ENCODE measurements at regions not wholly inside any gene's neighbourhood (a gene's known extent, or its start where the extent isn't known, plus 50 kb on each side); places are given as distances from the start of the nearest gene placed in this dataset.
A peak's percentile ranks its signal among the peaks of the same experiment; 100 is the strongest.

GRCh38 chrX:146424422-146424821, 385.1 kb upstream of the CXorf51B start:
- H3K9me3 ChIP-seq (replicated peaks; ENCODE audit: control insufficient read depth, insufficient read depth, low read depth, low read length): no peaks in the 10 kb centered on the region
- no TSS peak for BruUV-seq (replicated peaks)

GRCh38 chrX:146433771-146434170, 375.8 kb upstream of the CXorf51B start:
- ATAC-seq: no peak
- no peaks in the 10 kb centered on the region for H3K36me3 ChIP-seq (ENCODE audit: control insufficient read depth, insufficient read depth, low read length)
- ChIA-PET CTCF (ENCODE audit: low intra/inter-chr PET ratio) (no interaction called here), POLR2A (no interaction called here)
- H3K79me2 ChIP-seq (ENCODE audit: control insufficient read depth, insufficient read depth, low read length): no peaks in the 10 kb centered on the region
- H3K4me3 ChIP-seq: no peak overlapping the region
- H3K9me3 ChIP-seq (replicated peaks; ENCODE audit: control insufficient read depth, insufficient read depth, low read depth, low read length): no peaks in the 10 kb centered on the region
- BruUV-seq (replicated peaks): no TSS peak
- H3K9me1 ChIP-seq (ENCODE audit: control insufficient read depth, insufficient read depth, low read length): no peaks in the 10 kb centered on the region
- no peak overlapping the region for H2AFZ ChIP-seq (ENCODE audit: low read depth, low read length)
- in situ Hi-C loops (cut with MboI) (no loop called here), intact Hi-C loops (cut with micrococcal nuclease) (no loop called here)
- no peak overlapping the region for H3K4me2 ChIP-seq (ENCODE audit: insufficient read depth, low read length)
- FAIRE-seq: no peak
- H4K20me1 ChIP-seq (replicated peaks; ENCODE audit: control insufficient read depth, insufficient read depth, low read length): no peaks in the 10 kb centered on the region
- DNase-seq (ENCODE audit: extremely low read depth in 1 of 4, low spot score in 3 of 4): no peak
- H3K27me3 ChIP-seq (ENCODE audit: control insufficient read depth in 2 of 2, insufficient read depth in 2 of 2, low read length in 2 of 2): no peaks in the 10 kb centered on the region
- H3K4me1 ChIP-seq (replicated peaks in 1 of 2; ENCODE audit: control insufficient read depth in 2 of 2, insufficient read depth in 2 of 2, low read length in 2 of 2): no peaks in the 10 kb centered on the region
- H3K9ac ChIP-seq (ENCODE audit: insufficient read depth in 1 of 2, low read depth in 2 of 2, low read length in 2 of 2): no peak overlapping the region
- no peak overlapping the region for H3K27ac ChIP-seq (ENCODE audit: extremely low read depth, low read depth, low read length)
- TF ChIP-seq SFPQ (IDR thresholded peaks at IDR 0.05; ENCODE audit: low read depth, low read length) (no peak), ELK3 (CRISPR knock-in tag; IDR thresholded peaks at IDR 0.05) (no peak), HNRNPK (IDR thresholded peaks at IDR 0.05; ENCODE audit: low read depth, low read length, poor library complexity, severe bottlenecking) (no peak), HDAC8 (tag; IDR thresholded peaks at IDR 0.05) (no peak), NCOA1 (IDR thresholded peaks at IDR 0.05; ENCODE audit: low read depth) (no peak), GABPB1 (CRISPR knock-in tag; IDR thresholded peaks at IDR 0.05) (no peak), NFIX (CRISPR knock-in tag; IDR thresholded peaks at IDR 0.05; ENCODE audit: low read depth) (no peak), NFE2 (IDR thresholded peaks at IDR 0.05; ENCODE audit: low read depth) (no peak)
- TF ChIP-seq, protein P1, sequence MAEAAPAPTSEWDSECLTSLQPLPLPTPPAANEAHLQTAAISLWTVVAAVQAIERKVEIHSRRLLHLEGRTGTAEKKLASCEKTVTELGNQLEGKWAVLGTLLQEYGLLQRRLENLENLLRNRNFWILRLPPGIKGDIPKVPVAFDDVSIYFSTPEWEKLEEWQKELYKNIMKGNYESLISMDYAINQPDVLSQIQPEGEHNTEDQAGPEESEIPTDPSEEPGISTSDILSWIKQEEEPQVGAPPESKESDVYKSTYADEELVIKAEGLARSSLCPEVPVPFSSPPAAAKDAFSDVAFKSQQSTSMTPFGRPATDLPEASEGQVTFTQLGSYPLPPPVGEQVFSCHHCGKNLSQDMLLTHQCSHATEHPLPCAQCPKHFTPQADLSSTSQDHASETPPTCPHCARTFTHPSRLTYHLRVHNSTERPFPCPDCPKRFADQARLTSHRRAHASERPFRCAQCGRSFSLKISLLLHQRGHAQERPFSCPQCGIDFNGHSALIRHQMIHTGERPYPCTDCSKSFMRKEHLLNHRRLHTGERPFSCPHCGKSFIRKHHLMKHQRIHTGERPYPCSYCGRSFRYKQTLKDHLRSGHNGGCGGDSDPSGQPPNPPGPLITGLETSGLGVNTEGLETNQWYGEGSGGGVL (CRISPR knock-in tag; IDR thresholded peaks at IDR 0.05): no peak

More at GRCh38 chrX:146424422-146424821, 385.1 kb upstream of the CXorf51B start:
- no peaks in the 10 kb centered on the region for H3K9me1 ChIP-seq (ENCODE audit: control insufficient read depth, insufficient read depth, low read length)
- no peak overlapping the region for H3K4me3 ChIP-seq
- POLR2A ChIA-PET: no interaction called here
- no peak overlapping the region for H3K4me2 ChIP-seq (ENCODE audit: insufficient read depth, low read length)
- H3K36me3 ChIP-seq (ENCODE audit: control insufficient read depth, insufficient read depth, low read length): no peaks in the 10 kb centered on the region
- TF ChIP-seq, protein P2, sequence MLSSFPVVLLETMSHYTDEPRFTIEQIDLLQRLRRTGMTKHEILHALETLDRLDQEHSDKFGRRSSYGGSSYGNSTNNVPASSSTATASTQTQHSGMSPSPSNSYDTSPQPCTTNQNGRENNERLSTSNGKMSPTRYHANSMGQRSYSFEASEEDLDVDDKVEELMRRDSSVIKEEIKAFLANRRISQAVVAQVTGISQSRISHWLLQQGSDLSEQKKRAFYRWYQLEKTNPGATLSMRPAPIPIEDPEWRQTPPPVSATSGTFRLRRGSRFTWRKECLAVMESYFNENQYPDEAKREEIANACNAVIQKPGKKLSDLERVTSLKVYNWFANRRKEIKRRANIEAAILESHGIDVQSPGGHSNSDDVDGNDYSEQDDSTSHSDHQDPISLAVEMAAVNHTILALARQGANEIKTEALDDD (IDR thresholded peaks at IDR 0.05): peak; percentile 91
- TF ChIP-seq HCFC1 (IDR thresholded peaks at IDR 0.05; ENCODE audit: low read depth, low read length): no peak
- DNase-seq (ENCODE audit: extremely low read depth in 1 of 4, low spot score in 3 of 4): no peak
- H4K20me1 ChIP-seq (replicated peaks; ENCODE audit: control insufficient read depth, insufficient read depth, low read length): no peaks in the 10 kb centered on the region
- no peak for FAIRE-seq
- intact Hi-C loops (cut with micrococcal nuclease) (no loop called here), in situ Hi-C loops (cut with MboI) (no loop called here)
- H3K4me1 ChIP-seq (replicated peaks in 1 of 2; ENCODE audit: control insufficient read depth in 2 of 2, insufficient read depth in 2 of 2, low read length in 2 of 2): no peaks in the 10 kb centered on the region
- no peak overlapping the region for H3K27ac ChIP-seq (ENCODE audit: extremely low read depth, low read depth, low read length)
- WGBS (ENCODE audit: insufficient coverage, low coverage, missing lambda C conversion rate): 0% methylated on average over 2 of the region's 2 CpGs
- no peak overlapping the region for H2AFZ ChIP-seq (ENCODE audit: low read depth, low read length)
- H3K27me3 ChIP-seq (ENCODE audit: control insufficient read depth in 2 of 2, insufficient read depth in 2 of 2, low read length in 2 of 2): no peaks in the 10 kb centered on the region
- no peak for ATAC-seq
- H3K79me2 ChIP-seq (ENCODE audit: control insufficient read depth, insufficient read depth, low read length): no peaks in the 10 kb centered on the region
- CTCF ChIA-PET (ENCODE audit: low intra/inter-chr PET ratio): no interaction called here
- H3K9ac ChIP-seq (ENCODE audit: insufficient read depth in 1 of 2, low read depth in 2 of 2, low read length in 2 of 2): no peak overlapping the region

Measured in K562 (cell line).